ENCODE measurements at regions not wholly inside any gene's neighbourhood (a gene's known extent, or its start where the extent isn't known, plus 50 kb on each side); places are given as distances from the start of the nearest gene placed in this dataset.

DNA sequence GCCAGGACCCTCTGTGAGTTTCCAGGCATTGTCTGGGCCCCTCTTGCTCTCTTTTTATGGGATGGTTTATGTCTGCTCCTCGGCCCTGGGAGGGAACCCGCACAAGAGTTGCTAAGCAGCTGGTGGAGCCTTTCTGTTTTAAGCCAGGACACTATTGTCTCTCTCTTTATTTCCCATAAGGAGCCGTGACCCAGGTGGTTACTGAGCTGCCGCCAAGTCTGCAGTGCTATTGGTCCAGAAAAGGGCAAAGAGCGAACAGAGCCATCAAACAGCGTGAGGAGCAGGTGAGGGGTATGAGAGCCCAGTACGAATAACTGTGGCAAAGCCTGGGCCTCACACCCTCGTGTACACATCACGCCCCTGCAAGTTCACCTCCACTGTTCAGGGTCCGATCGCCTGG is 280.2 kb downstream of the SHQ1 start:
- DNase-seq (ENCODE audit: low read depth), result no peak

DNA sequence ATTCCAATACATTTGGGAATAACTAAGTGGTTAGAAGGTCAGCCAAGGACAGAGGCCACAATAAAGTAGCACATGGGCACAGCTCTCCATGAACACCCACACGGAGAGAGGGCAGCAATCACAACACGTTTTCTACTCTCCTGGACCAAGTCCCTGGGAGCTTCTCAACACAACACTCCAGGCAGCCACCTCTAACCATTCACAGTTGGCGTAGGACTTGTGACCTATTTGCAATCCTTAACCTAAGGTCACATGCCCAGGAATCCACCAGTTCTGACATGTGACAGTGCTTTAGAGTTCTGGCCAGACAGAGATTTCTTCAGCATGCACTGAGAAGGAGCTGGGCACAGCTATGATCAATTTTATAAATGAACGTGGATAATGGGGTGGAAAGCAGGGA is 280.8 kb downstream of the SHQ1 start:
- no peak for DNase-seq (ENCODE audit: low read depth)

DNA sequence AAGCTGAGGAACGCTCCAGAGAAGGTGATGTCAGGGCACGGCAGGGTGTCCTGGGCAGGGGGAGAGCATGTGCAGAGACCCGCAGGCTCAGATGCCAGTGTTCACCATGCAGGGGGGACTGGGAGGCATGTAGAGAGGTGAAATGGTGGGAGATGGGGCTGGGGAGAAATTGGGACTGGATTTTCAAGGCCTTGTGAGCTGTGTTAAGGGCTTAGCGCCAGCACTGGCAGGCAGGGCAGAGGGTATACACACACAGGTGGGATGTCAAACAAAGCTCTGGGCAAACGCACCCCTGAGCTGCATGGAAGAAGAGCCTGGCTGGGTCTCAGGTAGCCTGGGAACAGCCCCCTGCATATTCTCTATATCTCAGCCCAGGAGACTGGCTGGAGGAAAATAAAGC is 282.7 kb downstream of the SHQ1 start:
- DNase-seq (ENCODE audit: low read depth), result no peak

DNA sequence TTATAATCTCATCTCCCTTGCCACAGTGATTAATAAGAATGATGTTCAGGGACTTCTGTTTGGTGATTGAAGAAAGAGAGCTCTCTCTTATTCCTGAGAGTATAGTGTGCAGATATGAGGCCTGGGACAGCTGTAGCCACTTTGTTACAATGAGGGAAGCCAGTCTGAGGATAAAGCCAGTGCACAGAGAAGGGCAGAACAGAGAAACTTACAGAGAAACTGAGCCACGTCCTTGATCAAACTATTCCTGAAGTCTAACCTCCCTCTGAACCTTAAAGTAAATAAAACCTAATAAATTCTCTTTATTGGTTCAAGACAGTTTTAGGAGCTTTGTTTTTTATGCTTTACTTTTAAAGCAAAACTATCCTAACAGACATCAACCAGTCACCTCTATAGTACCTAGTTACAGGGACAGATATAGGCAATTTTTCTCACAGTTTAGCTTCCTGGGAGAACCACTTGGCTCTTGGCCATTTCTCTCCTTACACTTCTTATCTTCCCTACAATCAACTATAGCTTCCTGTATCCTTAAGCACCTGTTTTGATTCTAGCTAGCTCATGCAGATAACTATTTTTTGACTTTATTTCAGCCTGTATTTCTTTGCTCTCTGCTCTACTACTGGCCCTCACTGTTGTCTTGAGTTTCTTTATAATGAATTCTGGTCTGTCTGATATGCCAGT is 284.4 kb downstream of the SHQ1 start:
- no peak for DNase-seq (ENCODE audit: low read depth)

DNA sequence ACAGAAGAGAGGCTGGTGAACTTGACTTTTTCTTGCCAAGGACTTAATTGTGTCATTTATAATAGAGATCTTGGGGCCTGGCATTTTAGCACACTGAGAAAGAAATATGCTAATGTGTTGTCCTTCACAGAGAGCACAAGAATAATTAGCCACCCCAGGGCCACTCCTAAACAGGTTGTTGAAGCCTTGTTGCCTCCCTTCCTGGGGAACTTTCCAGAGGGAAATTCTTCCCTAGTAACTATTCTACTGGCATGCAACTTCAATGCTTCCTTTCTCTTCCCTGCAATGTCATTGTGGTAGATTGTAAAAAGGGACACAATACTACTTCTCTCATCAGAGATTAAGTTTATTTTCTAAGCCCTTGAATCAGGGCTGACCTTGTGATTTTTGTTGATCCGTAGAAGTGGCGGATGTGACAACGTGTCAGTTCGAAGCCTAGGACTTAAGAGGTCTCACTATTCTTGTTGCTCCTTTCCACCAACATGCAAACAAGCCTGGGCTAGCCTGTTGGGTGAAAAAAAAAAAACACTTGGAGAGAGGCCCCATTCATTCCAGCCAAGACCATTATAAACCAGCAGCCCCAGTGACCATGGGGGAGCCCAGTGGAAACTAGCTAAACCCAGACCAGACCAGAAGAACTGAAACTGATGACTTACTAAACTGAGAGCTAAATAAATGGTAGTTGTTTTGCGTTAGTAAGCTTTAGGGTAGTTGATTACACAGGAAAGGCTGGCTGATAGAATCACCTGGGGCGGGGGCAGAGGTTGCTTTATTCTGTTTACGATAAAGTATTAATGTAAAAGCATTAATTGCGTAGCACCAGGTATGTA is 287.2 kb downstream of the SHQ1 start:
- DNase-seq (ENCODE audit: low read depth), result no peak

DNA sequence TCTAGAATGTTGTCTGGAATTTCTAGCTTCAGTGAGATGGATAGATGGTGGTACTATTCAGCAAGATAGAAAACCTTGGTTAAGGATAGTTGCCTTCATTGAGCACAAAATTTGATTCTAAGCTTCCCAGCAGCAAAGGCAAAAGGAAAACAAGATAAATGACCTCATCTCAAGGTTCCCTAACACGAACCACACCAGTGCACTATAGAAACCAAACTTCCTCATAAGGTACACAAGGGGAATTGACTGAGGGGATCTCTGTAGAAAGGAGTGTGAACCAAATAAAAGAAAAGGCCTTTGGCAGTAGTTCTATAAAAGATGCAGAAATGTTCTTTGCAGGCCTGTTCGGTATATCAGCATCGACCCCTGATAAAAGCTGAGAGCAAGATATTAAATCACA is 288.9 kb downstream of the SHQ1 start:
- no peak for DNase-seq (ENCODE audit: low read depth)

DNA sequence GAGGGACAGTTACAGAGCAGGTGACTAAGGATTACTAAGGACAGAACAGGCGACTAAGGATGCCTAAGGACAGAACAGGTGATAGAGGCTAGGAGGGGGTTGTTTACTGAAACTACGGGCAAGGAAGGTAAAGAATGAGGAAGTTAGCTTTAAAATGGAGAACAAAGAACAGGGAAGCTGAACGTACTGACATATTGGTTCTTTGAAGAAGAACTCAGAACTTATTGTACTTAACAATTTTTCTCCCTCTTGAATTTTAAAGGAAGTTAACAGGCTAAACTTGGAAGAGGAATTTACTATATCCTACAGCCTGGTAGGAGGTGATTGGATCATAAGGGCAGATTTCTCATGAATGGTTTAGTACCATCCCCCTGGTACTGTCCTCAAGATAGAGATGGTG is 290.2 kb downstream of the SHQ1 start:
- no peak for DNase-seq (ENCODE audit: low read depth)

DNA sequence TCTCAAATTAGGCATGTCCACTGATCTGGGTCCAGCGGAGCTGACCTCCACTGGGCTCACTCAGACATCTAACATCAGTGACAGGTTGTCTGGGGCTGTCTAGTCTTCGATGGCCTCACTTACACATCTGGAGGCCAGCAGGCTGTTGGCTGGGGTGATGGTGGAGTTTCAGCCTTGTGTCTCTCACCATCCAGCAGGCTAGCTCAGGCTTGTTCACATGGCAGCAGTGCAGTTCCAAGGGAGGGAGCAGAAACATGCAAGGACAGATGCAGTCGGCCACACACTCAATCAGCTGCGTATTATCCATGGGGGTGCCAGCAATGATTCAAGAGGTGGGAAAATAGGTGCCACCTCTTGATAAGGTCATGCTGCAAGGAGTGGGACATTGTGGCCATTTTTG is 292.5 kb downstream of the SHQ1 start:
- DNase-seq (ENCODE audit: low read depth), result no peak

DNA sequence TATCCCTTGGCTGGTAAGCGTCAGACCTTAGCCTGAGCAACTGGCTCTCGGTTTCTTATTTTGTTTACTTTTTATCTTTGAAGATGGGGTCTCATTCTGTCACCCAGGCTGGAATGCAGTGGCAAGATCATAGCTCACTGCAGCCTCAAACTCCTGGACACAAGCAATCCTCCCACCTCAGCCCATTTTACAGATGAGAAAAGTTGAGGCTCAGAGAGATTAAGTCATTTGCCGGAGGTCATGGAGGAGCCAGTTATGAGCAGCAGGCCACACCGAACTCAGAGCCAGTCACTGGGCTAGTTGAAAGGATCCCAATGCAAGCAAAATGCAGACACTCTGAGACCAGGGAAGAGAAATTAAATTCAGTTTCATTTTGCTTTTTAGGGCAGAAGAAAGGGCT is 293.6 kb downstream of the SHQ1 start:
- DNase-seq (ENCODE audit: low read depth), result no peak

DNA sequence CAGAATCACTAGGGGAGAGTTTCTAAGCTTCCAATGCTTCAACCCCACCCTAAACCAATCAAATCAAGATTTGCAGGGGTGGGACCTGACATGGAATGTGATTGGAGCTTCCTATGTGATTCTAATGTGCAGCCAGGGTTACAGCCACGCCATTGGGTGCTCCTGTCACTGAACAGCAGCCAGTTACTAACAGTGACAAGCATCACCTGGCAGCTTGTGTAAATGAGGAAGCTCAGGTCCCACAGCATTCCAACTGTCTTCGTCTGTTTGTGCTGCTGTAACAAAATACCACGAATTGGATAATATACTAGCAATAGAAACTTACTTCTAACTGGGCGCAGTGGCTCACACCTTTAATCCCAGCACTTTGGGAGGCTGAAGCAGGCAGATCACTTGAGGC is 294.9 kb downstream of the SHQ1 start:
- DNase-seq (ENCODE audit: low read depth), result no peak

DNA sequence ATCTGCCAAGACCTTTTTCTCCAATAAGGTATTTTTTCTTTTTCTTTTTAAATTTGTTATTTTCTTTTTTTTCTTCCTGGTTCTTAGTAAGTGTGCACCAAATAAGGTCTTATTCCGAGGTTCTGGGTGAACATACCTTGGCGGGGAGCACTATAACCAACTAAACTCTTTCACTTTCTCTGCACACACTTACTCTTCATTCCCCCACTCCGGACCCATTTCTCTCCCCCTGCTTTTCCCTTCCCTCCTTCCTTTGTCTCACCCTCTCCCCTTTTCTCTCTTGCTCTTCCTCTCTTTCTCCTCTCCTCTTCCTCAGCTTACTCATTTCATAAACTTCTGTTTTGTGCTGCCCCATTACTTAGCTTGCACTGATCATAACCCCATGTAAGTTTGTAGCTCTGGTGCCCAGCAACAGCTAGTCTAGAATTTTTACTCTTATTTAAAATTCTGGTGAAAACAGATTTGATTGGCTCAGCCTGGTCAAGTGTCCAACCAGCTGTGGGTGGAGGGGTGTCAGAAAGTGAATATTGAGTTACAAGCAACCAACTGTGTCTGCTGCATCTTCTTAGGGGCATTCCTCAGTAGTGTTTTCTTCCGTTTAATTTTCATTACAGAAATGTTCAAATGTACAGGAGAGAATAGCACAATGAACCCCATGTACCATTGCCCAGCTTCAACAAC is 297.5 kb downstream of the SHQ1 start:
- no peak for DNase-seq (ENCODE audit: low read depth)

DNA sequence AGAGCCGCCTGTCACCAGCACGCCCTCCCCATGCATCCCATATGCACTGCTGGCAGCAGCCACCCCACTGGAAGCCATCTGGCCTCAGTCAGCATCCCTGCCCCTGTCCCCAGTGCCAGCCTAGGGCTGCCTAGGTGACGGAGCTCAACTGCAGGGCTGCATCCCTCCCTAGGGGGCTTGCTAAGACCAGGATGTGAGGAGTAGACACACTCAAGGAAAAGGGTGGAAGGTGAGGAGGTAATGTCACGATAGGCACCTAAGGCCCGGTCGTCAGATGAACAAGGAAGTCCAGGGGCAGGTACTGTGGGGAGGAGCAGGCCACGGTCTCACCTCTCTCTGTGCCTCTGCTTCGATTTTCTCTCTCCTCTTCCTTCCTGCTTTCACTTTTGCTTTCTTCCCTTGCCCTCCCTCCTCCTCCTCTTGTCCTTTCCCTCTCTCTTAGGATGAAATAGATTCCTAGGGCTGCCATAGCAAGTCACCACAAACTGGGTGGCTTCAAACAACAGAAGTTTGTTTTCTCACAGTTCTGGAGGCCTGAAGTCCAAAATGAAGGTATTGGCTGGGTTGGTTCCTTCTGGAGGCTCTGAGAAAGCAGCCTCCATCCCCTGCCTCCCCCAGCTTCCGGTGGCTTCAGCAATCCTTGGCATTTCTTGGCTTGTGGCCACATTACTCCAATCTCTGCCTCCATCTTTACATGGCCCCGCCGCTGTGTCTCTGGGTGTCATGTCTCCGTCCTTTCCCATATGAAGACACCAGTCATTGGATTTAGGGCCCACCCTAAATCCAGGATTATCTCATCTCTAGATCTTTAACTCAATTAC is 298.3 kb downstream of the SHQ1 start:
- DNase-seq (ENCODE audit: low read depth), result peak; percentile 13

DNA sequence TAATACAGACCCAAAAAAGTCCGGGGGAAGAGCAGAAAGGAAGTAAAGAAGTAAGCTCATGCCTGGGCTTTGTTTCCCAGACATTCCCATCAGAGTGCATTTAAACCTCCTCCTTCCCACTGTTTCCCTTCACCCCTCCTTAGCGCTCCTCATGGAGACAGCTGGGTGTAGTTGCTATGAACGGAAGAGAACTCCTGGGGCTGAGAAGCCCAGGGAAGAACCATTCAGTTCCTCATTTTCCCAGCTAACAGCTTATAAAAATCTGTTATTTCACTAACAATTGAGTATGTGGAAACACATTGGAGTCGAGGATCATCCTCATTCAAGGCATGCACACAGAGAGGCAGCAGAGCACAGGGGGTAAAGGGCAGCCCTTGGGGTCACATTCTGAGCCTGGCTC is 299.3 kb downstream of the SHQ1 start:
- DNase-seq (ENCODE audit: low read depth), result no peak

DNA sequence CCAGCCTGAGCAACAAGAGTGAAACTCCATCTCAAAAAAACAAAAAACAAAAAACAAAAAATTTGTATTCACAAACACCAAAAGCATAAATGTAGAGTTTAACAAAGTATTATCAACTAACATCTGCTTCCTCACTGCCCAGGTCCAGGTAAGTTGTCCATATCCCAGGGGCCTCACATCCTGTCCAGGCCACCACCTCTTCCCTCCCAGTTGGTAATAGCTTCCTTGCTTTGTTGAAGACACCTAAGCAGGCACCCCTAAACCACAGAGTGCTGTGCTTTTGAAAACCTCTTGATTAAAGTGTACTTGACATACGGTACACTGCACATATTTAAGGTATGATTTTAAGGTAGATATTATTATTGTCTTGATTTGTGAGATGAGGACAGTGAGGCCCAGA is 299.8 kb downstream of the SHQ1 start:
- DNase-seq (ENCODE audit: low read depth), result no peak

DNA sequence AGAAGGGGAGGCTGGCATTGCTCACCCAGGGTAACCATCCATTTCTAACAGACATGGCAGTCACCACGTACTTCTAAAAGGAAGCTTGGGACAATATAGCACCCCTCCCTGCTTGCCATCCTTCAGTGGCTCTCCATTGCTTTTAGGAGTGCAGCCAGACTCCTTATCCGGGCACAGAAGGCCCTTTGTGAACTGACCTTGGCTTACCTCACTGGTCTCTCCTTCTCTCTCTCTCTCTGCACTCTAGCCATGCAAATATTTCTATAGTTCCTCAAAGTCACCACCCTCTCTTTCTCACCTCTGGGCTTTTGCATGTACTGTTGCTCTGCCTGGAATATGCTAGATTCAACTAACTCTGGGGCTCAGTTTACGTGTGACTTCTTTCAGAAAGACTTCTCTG is 301.1 kb downstream of the SHQ1 start:
- DNase-seq (ENCODE audit: low read depth), result no peak

DNA sequence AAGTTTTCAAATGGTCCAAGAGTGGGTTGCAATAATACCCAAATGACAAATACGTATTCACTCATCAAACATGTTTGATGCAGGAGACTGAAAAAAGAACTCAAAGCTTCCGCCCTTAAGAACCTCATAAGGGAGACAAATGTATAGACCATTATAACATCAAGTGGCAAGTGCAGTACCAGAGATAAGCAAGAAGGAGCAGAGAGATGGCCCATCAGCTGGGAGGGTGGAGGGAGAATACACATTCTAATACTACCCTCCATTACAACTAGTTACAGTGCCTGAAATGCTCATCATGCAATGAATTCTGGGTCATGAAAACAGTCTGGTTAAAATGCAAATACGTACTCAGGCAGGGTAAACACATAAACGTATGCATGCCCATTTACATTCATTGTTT is 304.0 kb downstream of the SHQ1 start:
- no peak for DNase-seq (ENCODE audit: low read depth)

DNA sequence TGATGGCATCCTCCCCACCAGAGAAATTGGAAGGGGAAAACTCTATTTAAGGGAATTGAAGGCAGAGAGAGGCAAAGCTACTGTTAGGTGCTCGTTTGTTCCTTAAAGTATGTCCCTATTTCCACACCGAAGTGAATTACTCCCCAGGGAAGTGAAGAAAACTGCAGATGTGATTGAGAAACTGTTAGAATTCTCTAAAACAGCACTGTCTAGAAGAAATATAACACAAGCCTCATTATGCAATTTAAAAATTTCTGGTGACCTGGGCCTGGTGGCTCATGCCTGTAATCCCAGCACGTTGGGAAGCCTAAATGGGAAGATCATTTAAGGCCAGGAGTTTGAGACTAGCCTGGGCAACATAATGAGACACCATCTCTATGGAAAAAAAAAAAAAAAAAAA is 305.0 kb downstream of the SHQ1 start:
- no peak for DNase-seq (ENCODE audit: low read depth)

DNA sequence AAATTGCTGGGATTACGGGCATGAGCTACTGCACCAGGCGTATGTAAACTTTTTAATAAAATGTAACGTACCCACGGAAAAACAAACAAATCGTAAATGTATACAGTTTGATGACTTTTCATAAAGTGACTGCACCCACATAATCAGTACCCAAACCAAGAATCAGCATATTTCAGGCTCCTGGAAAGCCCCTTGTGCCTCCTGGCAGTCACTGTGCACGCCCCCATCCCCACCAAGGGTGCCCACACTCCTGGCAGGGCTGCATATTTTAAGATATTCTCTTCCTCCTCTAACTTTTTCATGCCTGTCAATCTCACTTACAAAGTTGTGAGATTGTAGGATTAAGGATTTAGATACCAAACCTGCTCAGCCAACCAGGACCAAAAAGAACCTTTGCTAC is 305.5 kb downstream of the SHQ1 start:
- DNase-seq (ENCODE audit: low read depth), result no peak

DNA sequence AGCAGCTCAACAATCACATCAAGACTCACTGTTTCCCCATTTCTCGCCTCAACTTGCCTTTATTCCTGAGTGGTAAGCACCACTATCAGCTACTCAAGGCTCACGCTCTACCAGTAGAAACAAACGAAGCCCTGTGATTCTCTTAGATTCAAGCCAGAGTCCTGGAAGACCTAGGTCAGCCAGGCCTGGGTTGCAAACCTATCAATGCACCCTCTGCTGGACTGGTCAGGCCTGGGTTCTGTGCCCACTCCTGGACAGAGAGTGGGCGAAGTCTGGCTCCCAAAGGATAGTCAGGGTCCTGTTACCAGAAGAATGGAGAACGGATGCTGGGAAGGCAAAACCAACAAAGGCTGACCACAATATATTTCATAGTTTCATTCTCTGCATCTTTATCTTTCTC is 308.4 kb downstream of the SHQ1 start:
- DNase-seq (ENCODE audit: low read depth), result no peak

DNA sequence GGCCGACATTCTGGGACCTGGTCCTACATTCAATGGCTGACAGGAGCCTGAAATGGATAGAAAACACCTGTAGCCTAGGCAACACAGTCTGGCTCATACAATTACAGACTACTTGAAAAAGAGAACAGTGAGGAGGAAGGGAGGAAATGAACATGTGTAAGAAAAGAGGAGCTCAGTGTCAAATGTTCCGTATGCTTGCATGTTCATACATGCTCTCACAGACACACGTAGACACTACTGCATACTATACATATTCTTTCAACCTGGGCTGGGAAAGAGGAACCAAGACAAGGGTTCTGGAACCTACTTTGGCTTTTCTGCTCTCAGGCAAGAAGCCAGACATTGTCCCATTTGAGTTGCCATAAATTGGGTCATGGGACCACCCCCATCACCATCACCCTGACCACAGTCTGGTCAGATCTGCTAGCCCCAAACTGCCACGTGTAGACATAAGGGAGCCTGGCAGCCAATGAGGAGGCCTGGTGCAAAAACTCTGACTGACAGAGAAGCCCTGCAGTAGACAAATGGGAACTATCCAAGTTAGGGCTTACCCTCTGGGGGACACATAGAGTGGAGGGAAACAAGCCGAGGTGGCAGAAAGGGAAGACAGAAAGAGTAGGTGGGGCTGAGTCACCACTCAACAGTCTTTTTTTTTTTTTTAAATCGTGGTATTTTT is 310.0 kb downstream of the SHQ1 start:
- DNase-seq (ENCODE audit: low read depth), result no peak

DNA sequence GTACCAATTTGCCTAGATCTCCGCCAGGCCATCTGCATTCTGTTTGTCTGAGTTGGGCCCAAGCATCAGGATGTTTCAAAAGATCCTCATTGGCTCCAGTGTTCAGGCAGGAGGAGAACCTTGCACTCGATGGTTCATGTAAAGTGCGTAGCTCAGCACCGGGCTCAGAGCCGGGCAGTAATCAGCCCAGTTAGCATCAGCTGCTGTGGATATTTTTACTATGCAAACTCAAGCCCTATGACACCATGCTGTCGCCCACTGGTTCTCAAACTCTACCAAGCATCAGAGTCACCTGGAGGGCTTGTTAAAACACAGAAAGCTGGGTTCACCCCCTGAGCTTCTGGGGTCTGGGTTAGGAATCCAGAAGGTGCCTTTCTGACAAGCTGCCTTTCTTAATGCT is 310.8 kb downstream of the SHQ1 start:
- no peak for DNase-seq (ENCODE audit: low read depth)

All from HT1080 (cell line).